B cell (primary cell): ENCODE measurements at regions not wholly inside any gene's neighbourhood (a gene's known extent, or its start where the extent isn't known, plus 50 kb on each side); places are given as distances from the start of the nearest gene placed in this dataset.

Experiments
- ATAC-seq: fragments of 200-7000 bp; cut with Tn5 transposase; one replicate; pipeline ENCODE4 v1.10.0; 2021; ENCODE audit warnings: low read depth, mild to moderate bottlenecking, moderate number of reproducible peaks, moderate library complexity
- CTCF ChIA-PET: fragments of 350-600 bp; sonication (Branson Sonifier 250); formaldehyde crosslinking; loops from one replicate; lab custom pipeline; 2021; ENCODE audit warnings: antibody characterized with exemption, inconsistent platforms; lab: Charles Lee
- POLR2A ChIA-PET: fragments of 350-600 bp; sonication (Branson Sonifier 250); formaldehyde crosslinking; loops from one replicate; lab custom pipeline; 2021; ENCODE audit warnings: antibody characterized with exemption; lab: Charles Lee
- DNase-seq: peaks from one replicate; pipeline ENCODE4 v3.0.0; 2013
- H2AFZ ChIP-seq: 2 replicates; pipeline ENCODE4 v1.6.1; 2012; ENCODE audit warnings: mild to moderate bottlenecking, low read depth, low read length; ENCODE audit not compliant: insufficient read depth, poor library complexity, severe bottlenecking
- H3K27ac ChIP-seq, 2 donors: 1 replicate in 1 of 2; 2 replicates in 1 of 2; pipeline ENCODE4 v1.5.1; 2012 to 2013; ENCODE audit warnings: low read length in 2 of 2, mild to moderate bottlenecking in 2 of 2, moderate library complexity in 1 of 2
- H3K27me3 ChIP-seq, 4 experiments: fragments of 200-600 bp in 1 of 4; sonication (generic) in 1 of 4; replicated peaks in 1 of 4; 1 replicate in 2 of 4; 2 replicates in 2 of 4; pipeline versions ENCODE4 v1.6.1 to v1.7.0; 2013 to 2016; ENCODE audit warnings: low read length in 3 of 4, mild to moderate bottlenecking in 2 of 4, mixed read lengths in 1 of 4, moderate library complexity in 1 of 4; ENCODE audit not compliant: insufficient read depth in 4 of 4, control insufficient read depth in 3 of 4; ENCODE audit errors: control extremely low read depth in 1 of 4
- H3K36me3 ChIP-seq, 2 experiments: replicated peaks in 1 of 2; 1 replicate in 1 of 2; 2 replicates in 1 of 2; pipeline versions ENCODE4 v1.6.1 to v1.7.1; 2013; ENCODE audit warnings: low read length in 1 of 2; ENCODE audit not compliant: insufficient read depth in 2 of 2, control insufficient read depth in 1 of 2; ENCODE audit errors: control extremely low read depth in 1 of 2, extremely low read depth in 1 of 2
- H3K4me1 ChIP-seq, 2 donors: fragments of 200-600 bp in 1 of 2; sonication (generic) in 1 of 2; 1 replicate in 1 of 2; 2 replicates in 1 of 2; pipeline versions ENCODE4 v1.5.1 to v1.6.1; 2013 to 2017; ENCODE audit warnings: low read length in 2 of 2; ENCODE audit not compliant: control insufficient read depth in 2 of 2, insufficient read depth in 2 of 2
- H3K4me2 ChIP-seq: replicated peaks from 2 replicates; pipeline ENCODE3; 2012; ENCODE audit warnings: mild to moderate bottlenecking, low read depth, low read length; ENCODE audit not compliant: poor library complexity, severe bottlenecking
- H3K4me3 ChIP-seq, 5 experiments: fragments of 200-600 bp in 1 of 5; sonication (generic) in 1 of 5; 1 replicate in 3 of 5; 2 replicates in 2 of 5; pipeline versions ENCODE4 v1.5.1 to v1.7.0; 2011 to 2016; ENCODE audit warnings: low read length in 4 of 5, mild to moderate bottlenecking in 4 of 5, low read depth in 2 of 5, control low read depth in 1 of 5, moderate library complexity in 1 of 5; ENCODE audit not compliant: insufficient read depth in 1 of 5; ENCODE audit errors: control extremely low read depth in 1 of 5, extremely low read depth in 1 of 5
- H3K79me2 ChIP-seq: fragments of 200-600 bp; sonication (generic); one replicate; pipeline ENCODE4 v1.6.0; 2016; ENCODE audit warnings: low read length; ENCODE audit not compliant: control insufficient read depth, insufficient read depth
- H3K9ac ChIP-seq: fragments of 200-600 bp; sonication (generic); 2 replicates; pipeline ENCODE4 v1.6.1; 2017; ENCODE audit warnings: mild to moderate bottlenecking, low read length, moderate library complexity
- H3K9me3 ChIP-seq, 3 donors: one replicate each; pipeline versions ENCODE4 v1.6.1 to v1.7.1; 2013; ENCODE audit warnings: low read length in 2 of 3; ENCODE audit not compliant: control insufficient read depth in 2 of 3, insufficient read depth in 1 of 3; ENCODE audit errors: control extremely low read depth in 1 of 3
- H4K20me1 ChIP-seq: 2 replicates; pipeline ENCODE4 v1.6.0; 2012; ENCODE audit warnings: mild to moderate bottlenecking, low read length; ENCODE audit not compliant: insufficient read depth, control insufficient read depth, poor library complexity, severe bottlenecking
- H3K27ac Mint-ChIP-seq: one replicate; pipeline ENCODE4 v1.8.0; 2021; ENCODE audit warnings: mixed read lengths
- H3K27me3 Mint-ChIP-seq: one replicate; pipeline ENCODE4 v1.8.0; 2021; ENCODE audit warnings: mixed read lengths
- H3K4me1 Mint-ChIP-seq: one replicate; pipeline ENCODE4 v1.8.0; 2021; ENCODE audit warnings: mixed read lengths
- H3K4me3 Mint-ChIP-seq: one replicate; pipeline ENCODE4 v1.8.0; 2021; ENCODE audit warnings: mixed read lengths
- H3K9me3 Mint-ChIP-seq: one replicate; pipeline ENCODE4 v1.8.0; 2022; ENCODE audit warnings: mixed read lengths; ENCODE audit not compliant: insufficient read depth
- CTCF ChIP-seq: fragments of 200-600 bp; IDR thresholded peaks from one replicate; pipeline ENCODE4 v1.8.0; 2022; ENCODE audit warnings: antibody characterized with exemption, mild to moderate bottlenecking
- EZH2 ChIP-seq: IDR thresholded peaks from 2 replicates; pipeline ENCODE4 v1.6.1; 2012; ENCODE audit warnings: borderline replicate concordance, low read depth, mild to moderate bottlenecking, moderate library complexity, low read length; ENCODE audit not compliant: insufficient read depth, poor library complexity, severe bottlenecking
- WGBS: methylation state at CpG from one replicate; pipeline ENCODE4 v1.1.5; 2013; ENCODE audit warnings: missing lambda C conversion rate; ENCODE audit not compliant: insufficient coverage; 5-methylcytosine and 5-hydroxymethylcytosine counted together
- intact Hi-C: fragments of 100-400 bp; cut with micrococcal nuclease; formaldehyde crosslinking; loops from one replicate; pipeline ENCODE4 v1.10.0; 2022

DNA sequence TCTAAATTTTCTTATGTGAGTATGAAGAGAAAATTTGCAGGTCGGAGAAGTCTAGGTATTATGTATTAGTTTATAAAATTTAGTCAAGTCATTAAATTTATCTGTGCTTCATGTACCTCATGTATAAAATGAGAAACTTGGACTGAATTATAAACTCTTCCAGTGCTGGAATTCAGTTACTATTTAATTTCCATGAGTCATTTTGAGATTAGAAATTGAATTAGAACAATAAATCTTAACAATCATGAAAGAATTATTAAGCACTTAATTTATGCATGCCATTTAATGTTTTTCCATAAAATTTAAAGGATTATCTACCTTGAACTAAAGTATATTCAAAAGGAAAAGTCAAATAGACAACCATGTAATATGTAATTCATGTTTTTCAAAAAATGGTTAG is 195.8 kb downstream of the MAD2L1 start:
- no peaks in the 10 kb centered on the region for H3K4me1 Mint-ChIP-seq
- no peaks in the 10 kb centered on the region for H3K36me3 ChIP-seq
- H3K79me2 ChIP-seq = no peaks in the 10 kb centered on the region
- no peaks in the 10 kb centered on the region for H3K27me3 Mint-ChIP-seq
- no peak overlapping the region for H3K4me3 ChIP-seq
- intact Hi-C loops = no loop called here
- no peak overlapping the region for H3K4me3 Mint-ChIP-seq
- H3K9ac ChIP-seq = no peak overlapping the region
- ChIA-PET POLR2A (no interaction called here), CTCF (no interaction called here)
- TF ChIP-seq EZH2 (no peak), CTCF (no peak)
- H3K27me3 ChIP-seq = no peaks in the 10 kb centered on the region
- H3K4me2 ChIP-seq = no peak overlapping the region
- H3K27ac ChIP-seq = no peak overlapping the region
- no peak overlapping the region for H3K27ac Mint-ChIP-seq
- H3K4me1 ChIP-seq = no peaks in the 10 kb centered on the region
- H3K9me3 ChIP-seq = no peaks in the 10 kb centered on the region
- peaks cover 2% of the 10 kb centered on the region for H3K9me3 Mint-ChIP-seq
- H2AFZ ChIP-seq = no peak overlapping the region
- DNase-seq = no peak
- no peaks in the 10 kb centered on the region for H4K20me1 ChIP-seq
- no peak for ATAC-seq
- no CpG with 5 or more reads among the region's 1 CpG for WGBS

GRCh38 chr4:119865789-119866188 is 200.9 kb downstream of the MAD2L1 start:
- intact Hi-C loops = no loop called here
- TF ChIP-seq EZH2 (no peak), CTCF (no peak)

More at GRCh38 chr4:119865789-119866188, 200.9 kb downstream of the MAD2L1 start:
- Histone ChIP-seq H3K4me2 (no peak overlapping the region), H2AFZ (no peak overlapping the region), H3K79me2 (no peaks in the 10 kb centered on the region), H4K20me1 (no peaks in the 10 kb centered on the region), H3K9me3 (no peaks in the 10 kb centered on the region), H3K9ac (no peak overlapping the region), H3K4me1 (no peaks in the 10 kb centered on the region), H3K27me3 (no peaks in the 10 kb centered on the region), H3K4me3 (no peak overlapping the region), H3K27ac (no peak overlapping the region), H3K36me3 (no peaks in the 10 kb centered on the region)
- Mint-ChIP-seq H3K4me3 (no peak overlapping the region), H3K4me1 (no peaks in the 10 kb centered on the region), H3K27me3 (no peaks in the 10 kb centered on the region), H3K9me3 (peaks cover 2% of the 10 kb centered on the region), H3K27ac (no peak overlapping the region)
- DNase-seq (no peak), ATAC-seq (no peak)
- POLR2A ChIA-PET = no interaction called here
- CTCF ChIA-PET = no interaction called here
